Keratinocyte (primary cell): ENCODE measurements at regions not wholly inside any gene's neighbourhood (a gene's known extent, or its start where the extent isn't known, plus 50 kb on each side); places are given as distances from the start of the nearest gene placed in this dataset.

ENCODE experiments used
- DNase-seq: peaks from one replicate; pipeline ENCODE4 v3.0.0-alpha.2; 2011; ENCODE audit warnings: low read depth, missing footprints, low spot score
- FAIRE-seq: peaks from 2 replicates; lab custom pipeline; 2011; peaks lifted over from hg19 to GRCh38; lab: Jason Lieb, UNC
- H2AFZ ChIP-seq: 2 replicates; pipeline ENCODE4 v1.6.0; 2012; ENCODE audit warnings: low read length, control low read depth, inconsistent platforms; ENCODE audit not compliant: control insufficient read depth
- H3K27ac ChIP-seq: 2 replicates; pipeline ENCODE4 v1.5.1; 2011; ENCODE audit warnings: low read length; ENCODE audit not compliant: control insufficient read depth, insufficient read depth
- H3K27me3 ChIP-seq: 3 replicates; pipeline ENCODE4 v1.6.0; 2011; ENCODE audit warnings: low read length; ENCODE audit not compliant: control insufficient read depth, insufficient read depth; ENCODE audit errors: extremely low read depth
- H3K36me3 ChIP-seq, 2 experiments: 2 replicates in 1 of 2; 3 replicates in 1 of 2; pipeline ENCODE4 v1.5.1; 2011; ENCODE audit warnings: low read length in 2 of 2, mild to moderate bottlenecking in 1 of 2; ENCODE audit not compliant: control insufficient read depth in 2 of 2, insufficient read depth in 2 of 2; ENCODE audit errors: extremely low read depth in 1 of 2
- H3K4me1 ChIP-seq: 3 replicates; pipeline ENCODE4 v1.5.1; 2011; ENCODE audit warnings: low read length; ENCODE audit not compliant: control insufficient read depth, insufficient read depth; ENCODE audit errors: extremely low read depth
- H3K4me2 ChIP-seq: 3 replicates; pipeline ENCODE4 v1.6.0; 2011; ENCODE audit warnings: low read depth, low read length; ENCODE audit not compliant: control insufficient read depth, insufficient read depth; ENCODE audit errors: extremely low read depth
- H3K4me3 ChIP-seq, 3 experiments: fragments of 200-600 bp in 1 of 3; sonication (generic) in 1 of 3; 2 replicates in 2 of 3; 3 replicates in 1 of 3; pipeline ENCODE4 v1.5.1; 2011 to 2016; ENCODE audit warnings: low read length in 3 of 3, mild to moderate bottlenecking in 3 of 3, control low read depth in 2 of 3, inconsistent platforms in 1 of 3, low read depth in 1 of 3, mixed read lengths in 1 of 3, mixed run types in 1 of 3, moderate library complexity in 1 of 3; ENCODE audit not compliant: control insufficient read depth in 2 of 3, insufficient read depth in 2 of 3; ENCODE audit errors: extremely low read depth in 1 of 3
- H3K79me2 ChIP-seq: 2 replicates; pipeline ENCODE4 v1.6.0; 2012; ENCODE audit warnings: low read length; ENCODE audit not compliant: control insufficient read depth, insufficient read depth
- H3K9ac ChIP-seq: 3 replicates; pipeline ENCODE4 v1.6.0; 2011; ENCODE audit warnings: low read length; ENCODE audit not compliant: control insufficient read depth, insufficient read depth; ENCODE audit errors: extremely low read depth
- H3K9me1 ChIP-seq: 3 replicates; pipeline ENCODE4 v1.6.0; 2011; ENCODE audit warnings: low read length; ENCODE audit not compliant: control insufficient read depth, insufficient read depth; ENCODE audit errors: extremely low read depth
- H3K9me3 ChIP-seq: 2 replicates; pipeline ENCODE4 v1.5.1; 2012; ENCODE audit warnings: low read depth, low read length; ENCODE audit not compliant: control insufficient read depth
- H4K20me1 ChIP-seq: 3 replicates; pipeline ENCODE4 v1.6.0; 2011; ENCODE audit warnings: low read length; ENCODE audit not compliant: control insufficient read depth, insufficient read depth; ENCODE audit errors: extremely low read depth
- EZH2 ChIP-seq: IDR thresholded peaks from one replicate; pipeline ENCODE4 v1.6.1; 2012; ENCODE audit warnings: inconsistent platforms, mild to moderate bottlenecking, low read length, moderate library complexity
- dilution Hi-C: fragments of 300-500 bp; cut with MboI; formaldehyde crosslinking; loops from one replicate; pipeline ENCODE4 v1.7.0; 2020; ENCODE audit warnings: low sequenced_read_pairs; ENCODE audit not compliant: extremely low pct_ligation_motif_present
- TF ChIP-seq, protein P1 (sequence below), 3 experiments: IDR thresholded peaks in 1 of 3; conservative IDR thresholded peaks in 1 of 3; optimal IDR thresholded peaks in 1 of 3; 2 replicates in 2 of 3; 3 replicates in 1 of 3; pipeline versions ENCODE3 to v1.5.1; 2011; ENCODE audit warnings: low read length in 3 of 3, mild to moderate bottlenecking in 3 of 3, moderate library complexity in 2 of 3, control low read depth in 1 of 3, inconsistent platforms in 1 of 3; ENCODE audit not compliant: insufficient read depth in 2 of 3; ENCODE audit errors: extremely low read depth in 1 of 3

DNA sequence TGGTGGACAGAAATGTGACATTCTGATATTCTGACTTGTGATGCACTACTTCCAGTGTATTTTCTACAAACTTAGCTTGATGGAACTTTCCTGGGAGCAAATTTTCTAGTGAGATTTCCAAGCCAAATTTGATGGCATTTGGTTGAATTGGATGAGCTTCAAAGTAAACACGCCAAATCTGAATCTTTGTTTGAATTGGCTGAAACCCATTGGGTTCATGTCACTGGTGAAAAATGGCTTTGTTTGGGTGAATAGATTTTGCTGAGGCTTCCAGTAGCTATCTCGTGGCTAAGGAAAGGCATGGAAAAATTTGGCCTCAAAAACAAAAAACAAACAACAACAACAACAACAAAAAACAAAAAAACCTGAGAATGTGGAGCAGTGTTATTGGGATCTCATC lies 271.1 kb upstream of the RPS23 start:
- no peak for FAIRE-seq

DNA sequence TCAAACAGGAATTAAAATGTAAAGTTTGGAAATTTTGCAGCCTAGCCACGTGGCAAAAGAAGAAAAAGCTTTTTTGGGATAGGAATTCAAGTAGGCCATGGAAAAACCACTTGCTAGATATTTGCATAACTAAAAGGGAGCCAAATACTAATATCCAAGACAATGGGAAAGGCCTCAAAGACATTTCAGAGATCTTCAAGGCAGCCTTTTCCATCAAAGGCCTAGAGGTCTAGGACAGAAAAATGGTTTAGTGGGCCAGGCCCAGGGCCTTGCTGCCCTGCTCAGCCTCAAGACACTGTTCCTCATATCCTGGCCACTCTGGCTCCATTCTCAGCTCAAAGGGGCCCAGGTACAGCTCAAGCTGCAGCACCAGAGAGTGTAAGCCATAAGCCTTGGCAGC lies 265.9 kb upstream of the RPS23 start:
- dilution Hi-C loops = no loop called here
- no peak for TF ChIP-seq EZH2
- TF ChIP-seq, protein P1, sequence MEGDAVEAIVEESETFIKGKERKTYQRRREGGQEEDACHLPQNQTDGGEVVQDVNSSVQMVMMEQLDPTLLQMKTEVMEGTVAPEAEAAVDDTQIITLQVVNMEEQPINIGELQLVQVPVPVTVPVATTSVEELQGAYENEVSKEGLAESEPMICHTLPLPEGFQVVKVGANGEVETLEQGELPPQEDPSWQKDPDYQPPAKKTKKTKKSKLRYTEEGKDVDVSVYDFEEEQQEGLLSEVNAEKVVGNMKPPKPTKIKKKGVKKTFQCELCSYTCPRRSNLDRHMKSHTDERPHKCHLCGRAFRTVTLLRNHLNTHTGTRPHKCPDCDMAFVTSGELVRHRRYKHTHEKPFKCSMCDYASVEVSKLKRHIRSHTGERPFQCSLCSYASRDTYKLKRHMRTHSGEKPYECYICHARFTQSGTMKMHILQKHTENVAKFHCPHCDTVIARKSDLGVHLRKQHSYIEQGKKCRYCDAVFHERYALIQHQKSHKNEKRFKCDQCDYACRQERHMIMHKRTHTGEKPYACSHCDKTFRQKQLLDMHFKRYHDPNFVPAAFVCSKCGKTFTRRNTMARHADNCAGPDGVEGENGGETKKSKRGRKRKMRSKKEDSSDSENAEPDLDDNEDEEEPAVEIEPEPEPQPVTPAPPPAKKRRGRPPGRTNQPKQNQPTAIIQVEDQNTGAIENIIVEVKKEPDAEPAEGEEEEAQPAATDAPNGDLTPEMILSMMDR (optimal IDR thresholded peaks at IDR 0.05 in 1 of 3, IDR thresholded peaks at IDR 0.05 in 1 of 3, conservative IDR thresholded peaks at IDR 0.05 in 1 of 3; ENCODE audit: extremely low read depth in 1 of 3, insufficient read depth in 2 of 3, low read length in 3 of 3) = no peak

More for the DNA sequence above, 271.1 kb upstream of the RPS23 start:
- Histone ChIP-seq H3K27me3 (no peaks in the 10 kb centered on the region), H3K4me1 (no peaks in the 10 kb centered on the region), H3K9me1 (no peaks in the 10 kb centered on the region), H3K79me2 (no peaks in the 10 kb centered on the region), H3K4me2 (no peak overlapping the region), H3K9ac (no peak overlapping the region), H3K36me3 (no peaks in the 10 kb centered on the region), H3K4me3 (no peak overlapping the region), H2AFZ (no peak overlapping the region), H3K27ac (no peak overlapping the region), H3K9me3 (no peaks in the 10 kb centered on the region), H4K20me1 (no peaks in the 10 kb centered on the region)
- dilution Hi-C loops = no loop called here
- no peak for DNase-seq
- TF ChIP-seq EZH2 = no peak
- TF ChIP-seq, protein P1 (optimal IDR thresholded peaks at IDR 0.05 in 1 of 3, IDR thresholded peaks at IDR 0.05 in 1 of 3, conservative IDR thresholded peaks at IDR 0.05 in 1 of 3; ENCODE audit: extremely low read depth in 1 of 3, insufficient read depth in 2 of 3, low read length in 3 of 3) = no peak

More for the DNA sequence above, 265.9 kb upstream of the RPS23 start:
- Histone ChIP-seq H2AFZ (no peak overlapping the region), H3K4me3 (no peak overlapping the region), H4K20me1 (no peaks in the 10 kb centered on the region), H3K9ac (no peak overlapping the region), H3K36me3 (no peaks in the 10 kb centered on the region), H3K27ac (no peak overlapping the region), H3K4me1 (no peaks in the 10 kb centered on the region), H3K9me1 (no peaks in the 10 kb centered on the region), H3K9me3 (no peaks in the 10 kb centered on the region), H3K27me3 (no peaks in the 10 kb centered on the region), H3K79me2 (no peaks in the 10 kb centered on the region), H3K4me2 (no peak overlapping the region)
- FAIRE-seq (no peak), DNase-seq (no peak)
